HG03469 (cell line): ENCODE measurements at regions not wholly inside any gene's neighbourhood (a gene's known extent, or its start where the extent isn't known, plus 50 kb on each side); places are given as distances from the start of the nearest gene placed in this dataset.

Source experiments
- ATAC-seq: cut with Tn5 transposase; IDR thresholded peaks from one replicate; pipeline ENCODE4 v1.9.1; 2021; ENCODE audit warnings: mild to moderate bottlenecking, moderate library complexity, moderate number of reproducible peaks; ENCODE audit not compliant: unreplicated experiment

DNA sequence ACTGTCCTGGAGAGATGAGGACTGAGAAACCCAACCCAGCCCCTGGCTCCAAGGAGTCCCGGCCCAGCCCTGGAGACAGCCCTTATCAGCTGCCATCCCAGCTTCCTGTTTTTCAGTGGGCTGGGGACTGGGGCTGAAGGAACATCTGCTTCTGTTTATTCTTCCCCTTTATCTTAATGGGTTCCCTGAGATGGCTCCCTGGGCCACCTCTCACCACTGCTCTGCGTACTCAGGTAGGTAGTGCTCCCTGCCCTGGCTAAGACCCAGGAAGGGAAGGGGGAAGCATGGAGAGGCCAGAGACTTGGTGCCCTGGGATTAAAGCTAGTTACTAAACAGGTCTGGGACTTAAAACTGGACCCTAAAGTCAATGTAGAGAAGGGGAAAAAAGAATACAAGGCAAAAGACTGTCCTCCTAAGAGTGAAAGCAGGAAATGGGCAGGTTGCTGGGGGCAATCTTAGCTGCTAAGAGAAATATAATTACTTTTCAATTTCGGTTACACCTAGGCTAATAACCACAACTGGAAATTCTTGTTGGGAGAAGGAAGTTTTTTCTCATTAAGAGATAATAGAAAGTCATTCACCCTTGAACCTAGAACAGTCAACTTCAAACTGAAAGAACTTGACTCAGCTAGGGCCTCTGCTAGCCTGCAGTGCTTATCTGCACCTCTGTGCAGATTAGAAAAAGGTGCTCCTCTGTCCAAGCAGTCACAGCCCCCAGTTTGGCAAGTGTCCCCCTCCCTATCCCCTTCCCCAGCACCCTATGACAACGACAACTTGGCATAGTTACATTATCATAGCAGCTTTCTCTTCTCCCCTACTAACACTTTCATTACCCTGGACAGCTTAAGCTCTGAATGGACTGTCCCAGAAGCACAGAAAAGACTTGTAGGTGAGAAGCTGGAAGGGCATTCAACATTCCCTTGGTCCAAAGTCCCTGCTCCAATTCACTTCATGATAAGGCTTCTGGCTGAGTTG, 65.6 kb upstream of the KDM7A start:
- ATAC-seq: peak; percentile 57

DNA sequence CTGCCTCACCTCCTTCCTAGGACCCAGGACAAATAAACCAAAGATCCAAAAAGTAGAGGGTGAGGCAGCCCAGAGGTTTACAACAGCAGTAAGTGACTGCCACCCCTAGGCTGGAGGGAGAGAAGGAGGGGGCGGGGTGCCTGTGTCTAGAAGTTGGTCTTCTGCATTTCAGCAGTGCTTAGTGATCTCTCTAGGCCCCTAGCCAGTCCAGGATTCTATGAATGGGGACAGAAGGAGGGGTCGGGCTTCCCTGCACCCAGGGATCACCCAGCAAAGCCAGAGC, 62.8 kb upstream of the KDM7A start:
- ATAC-seq: no peak

DNA sequence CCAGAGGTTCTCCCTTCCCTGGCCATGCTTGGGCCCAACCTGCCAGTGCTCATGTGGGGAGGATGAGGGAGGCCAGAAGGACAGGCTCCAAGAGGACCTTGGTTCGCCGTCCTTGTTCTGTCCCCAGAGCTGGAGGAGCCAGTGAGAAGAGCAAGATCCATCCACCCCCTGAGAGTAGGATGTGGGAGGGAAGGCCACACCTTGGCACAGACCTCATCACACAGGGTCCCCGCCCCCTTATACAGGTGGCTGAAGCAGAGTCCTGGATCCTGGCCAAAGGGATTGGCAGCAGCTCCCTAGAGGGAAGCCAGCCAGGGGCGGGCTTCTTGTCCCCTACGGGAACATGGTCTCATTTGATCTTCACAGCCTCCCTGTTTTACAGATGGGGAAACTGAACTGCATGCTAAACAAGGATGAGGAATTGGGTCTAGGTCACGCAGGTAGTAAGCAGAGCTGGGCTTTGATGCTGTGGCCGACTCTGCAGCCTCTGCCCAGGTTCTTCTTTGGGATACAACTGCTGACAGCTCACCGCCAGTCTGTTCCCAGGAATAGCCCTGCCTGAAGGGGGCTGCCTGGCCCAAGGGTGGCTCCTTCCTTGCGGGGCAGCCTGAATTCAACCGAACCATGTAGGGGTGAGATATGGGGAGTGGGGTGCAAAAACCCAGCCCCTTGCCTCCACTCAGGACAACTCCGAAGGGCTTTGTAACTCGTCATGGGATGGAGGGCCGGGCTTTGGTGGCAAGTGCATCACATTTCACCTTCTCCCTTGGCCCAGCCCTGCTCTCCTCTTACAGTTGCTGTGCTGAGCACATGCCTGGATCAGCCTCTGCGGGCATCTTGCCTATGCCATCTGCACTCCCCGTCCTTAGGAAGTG, 62.2 kb upstream of the KDM7A start:
- ATAC-seq: no peak

DNA sequence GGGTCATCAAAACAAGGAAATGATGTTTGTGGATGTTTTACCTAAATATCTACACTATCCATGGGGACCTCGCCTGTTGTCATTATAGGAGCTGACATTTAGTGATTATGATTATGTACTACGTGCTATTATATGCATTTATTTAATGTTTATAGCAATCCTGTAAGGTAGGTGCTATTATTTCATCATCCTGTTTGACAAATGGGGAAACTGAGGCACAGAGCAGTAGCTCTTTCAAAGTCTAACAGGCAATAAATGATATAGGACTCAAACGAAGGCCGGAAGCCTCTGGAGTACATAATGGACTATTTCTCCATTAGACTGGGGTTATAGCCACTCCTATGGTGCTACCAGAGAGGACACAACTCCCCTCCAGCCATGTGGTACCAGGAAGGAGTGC, 60.6 kb upstream of the KDM7A start:
- no peak for ATAC-seq

DNA sequence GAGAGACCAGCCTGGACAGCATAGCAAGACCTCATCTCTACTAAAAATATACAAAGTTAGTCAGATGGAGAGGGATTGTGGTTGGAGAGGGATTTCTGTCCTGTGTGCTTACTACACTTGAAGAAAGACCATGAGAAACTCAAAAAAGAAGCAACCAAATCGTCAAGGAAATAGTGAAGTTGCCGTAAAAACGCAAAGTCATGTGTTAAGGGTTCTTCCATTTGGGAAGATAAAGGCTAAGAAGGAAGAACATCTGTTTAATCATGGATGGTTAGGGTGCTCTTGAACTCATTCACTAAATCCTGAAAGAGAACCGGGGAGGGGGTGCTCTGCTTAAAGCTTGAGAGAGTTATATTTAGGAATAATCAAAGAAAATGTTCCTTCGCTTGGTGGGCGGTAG, 59.8 kb upstream of the KDM7A start:
- ATAC-seq: no peak

DNA sequence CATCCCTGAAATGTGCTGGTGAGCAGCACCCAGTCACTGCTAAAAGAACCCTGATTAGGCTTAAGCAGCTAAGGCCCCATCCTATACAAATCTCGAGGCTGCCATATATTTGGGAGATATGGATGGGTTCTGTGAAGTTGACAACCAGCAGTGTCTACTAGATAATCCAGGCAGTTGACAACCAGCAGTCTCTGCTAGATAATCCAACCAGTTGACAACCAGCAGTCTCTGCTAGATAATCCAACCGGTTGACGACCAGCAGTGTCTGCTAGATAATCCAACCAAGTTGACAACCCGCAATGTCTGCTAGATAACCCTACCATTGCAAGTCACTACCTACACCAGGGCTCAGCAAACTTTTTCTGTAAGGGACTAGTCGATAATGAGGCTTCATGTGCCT, 58.3 kb upstream of the KDM7A start:
- no peak for ATAC-seq

DNA sequence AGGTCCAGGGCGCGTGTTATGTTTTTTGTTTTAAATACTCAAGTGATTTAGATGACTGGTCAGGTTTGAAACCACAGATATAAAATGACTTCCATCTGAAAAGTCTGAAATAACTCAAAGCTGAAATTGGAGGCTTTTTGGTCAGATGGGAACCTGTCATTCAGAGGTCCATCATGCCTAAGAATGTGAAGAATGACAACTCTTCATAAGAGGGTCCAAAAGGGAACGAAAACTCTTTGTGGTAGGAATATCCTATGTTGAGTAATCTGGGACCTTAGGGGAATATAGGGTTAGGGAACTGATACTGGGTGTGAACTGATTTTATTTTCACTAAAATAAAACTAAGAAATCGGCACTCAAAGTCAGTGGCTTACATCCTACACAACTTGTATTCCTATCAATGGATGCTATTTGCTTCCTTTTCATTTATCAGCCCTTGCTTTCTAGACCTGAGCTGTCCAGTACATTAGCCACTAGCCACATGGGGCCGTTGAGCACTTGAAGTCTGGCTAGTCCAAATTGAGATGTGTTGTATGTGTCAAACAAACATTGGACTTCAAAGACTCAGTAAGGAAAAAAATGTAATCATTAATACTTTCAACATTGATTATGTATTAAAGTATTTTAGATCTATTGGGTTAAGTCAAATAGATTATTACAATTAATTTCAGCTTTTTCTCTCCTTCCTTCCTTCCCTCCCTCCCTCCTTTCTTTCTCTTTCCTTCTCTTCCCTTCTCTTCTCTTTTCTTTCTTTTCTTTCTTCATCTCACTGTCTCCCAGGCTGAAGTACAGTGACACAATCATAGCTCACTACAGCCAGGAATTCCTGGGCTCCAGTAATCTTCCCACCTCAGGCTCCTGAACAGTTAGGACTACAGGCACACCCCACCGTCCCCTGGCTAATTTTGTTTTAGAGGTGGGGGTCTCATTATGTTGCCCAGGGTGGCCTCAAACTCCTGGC, 56.5 kb upstream of the KDM7A start:
- ATAC-seq: peak; percentile 31

DNA sequence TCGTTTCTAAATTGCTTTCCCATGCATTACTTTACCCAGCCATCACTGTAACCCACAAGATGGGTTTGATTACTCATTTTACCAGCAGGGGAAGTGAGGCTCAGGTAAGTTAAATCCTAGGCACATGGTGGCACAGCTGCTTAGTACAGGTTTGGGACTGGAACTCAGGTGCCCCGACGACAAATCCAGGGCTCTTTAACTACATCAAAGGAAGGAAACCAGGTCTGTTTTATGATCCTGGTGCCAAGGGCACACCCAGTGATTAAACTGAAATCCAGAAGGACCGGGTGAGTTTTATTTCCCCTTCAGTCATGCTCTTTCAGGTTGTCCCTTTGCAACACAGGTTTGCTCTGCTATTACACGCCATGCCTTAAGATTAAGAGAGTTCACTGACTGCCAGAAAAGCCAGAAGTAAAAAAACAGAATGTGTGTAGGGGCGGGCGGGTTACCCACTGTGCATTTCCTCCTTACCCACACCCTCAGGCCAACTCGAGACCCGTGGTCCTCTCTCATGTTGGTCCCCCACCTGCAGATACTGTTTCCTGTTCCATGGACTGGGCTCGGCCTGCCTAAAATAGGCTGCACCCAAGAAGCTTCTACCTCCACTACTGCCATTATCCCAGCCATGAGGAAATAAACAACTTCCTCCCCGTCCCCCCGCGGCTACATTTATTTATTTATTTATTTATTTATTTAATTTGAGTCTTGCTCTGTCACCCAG, 55.1 kb upstream of the KDM7A start:
- no peak for ATAC-seq

DNA sequence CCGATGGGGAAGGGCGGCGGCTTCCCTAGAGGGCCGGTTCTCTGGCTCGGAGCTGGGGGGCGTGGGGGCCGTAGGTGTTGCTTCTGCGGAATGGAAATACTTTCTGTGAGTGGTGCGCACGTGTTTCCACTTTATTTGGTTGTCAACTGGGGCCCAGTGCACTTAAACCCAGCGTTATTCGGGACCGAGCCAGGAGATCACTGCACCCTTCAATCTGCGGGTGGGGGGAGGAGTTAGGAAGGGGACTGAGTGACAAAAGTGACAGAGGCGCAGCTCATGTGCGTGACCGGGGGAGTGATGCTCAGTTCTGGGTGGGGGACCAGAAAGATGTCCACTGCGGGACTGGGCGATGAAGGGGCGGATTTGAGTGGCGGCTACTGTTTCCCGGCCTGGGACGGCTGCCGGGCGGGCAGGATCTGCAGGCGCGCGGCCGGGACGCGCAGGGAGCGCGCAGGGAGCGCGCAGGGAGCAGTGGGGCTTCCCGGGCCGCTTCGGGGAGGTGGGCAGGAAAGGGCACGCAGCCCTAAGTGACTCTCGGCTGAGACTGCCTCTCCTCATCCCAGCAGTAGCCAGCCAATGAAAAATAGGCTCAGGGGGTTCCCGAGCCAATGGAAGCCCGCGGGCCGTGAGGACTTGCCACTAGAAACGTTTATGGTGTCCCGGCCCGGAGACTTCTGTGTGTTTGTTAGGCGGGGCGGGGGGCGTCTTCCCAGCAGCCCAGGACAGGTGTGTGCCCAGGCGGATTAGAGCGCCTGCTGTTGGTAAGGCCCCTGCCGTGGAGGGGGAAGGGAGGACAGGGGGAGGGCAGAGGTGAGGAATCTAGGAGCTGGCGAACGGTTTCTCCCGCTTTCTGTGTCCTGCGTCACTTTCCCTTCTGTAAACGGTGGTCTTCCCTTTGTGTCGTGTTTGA, 54.3 kb upstream of the KDM7A start:
- ATAC-seq: no peak

DNA sequence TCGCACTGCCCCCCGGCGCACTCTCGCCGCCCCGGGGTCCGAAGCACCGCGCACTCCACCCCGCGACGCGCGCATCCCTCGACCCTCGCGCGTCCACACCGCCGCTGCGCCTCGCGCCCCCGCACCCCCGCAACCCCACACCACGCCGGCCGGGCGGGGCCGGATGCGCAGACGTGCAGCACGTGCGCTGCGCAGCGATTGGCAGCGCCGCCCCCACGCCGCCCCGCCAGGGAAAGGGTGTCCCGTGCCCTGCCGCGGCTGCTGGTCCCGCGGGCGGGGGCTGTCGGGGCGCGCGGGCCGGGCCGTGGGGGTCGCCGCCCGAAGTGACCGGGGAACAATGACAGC, 53.7 kb upstream of the KDM7A start:
- ATAC-seq: no peak

DNA sequence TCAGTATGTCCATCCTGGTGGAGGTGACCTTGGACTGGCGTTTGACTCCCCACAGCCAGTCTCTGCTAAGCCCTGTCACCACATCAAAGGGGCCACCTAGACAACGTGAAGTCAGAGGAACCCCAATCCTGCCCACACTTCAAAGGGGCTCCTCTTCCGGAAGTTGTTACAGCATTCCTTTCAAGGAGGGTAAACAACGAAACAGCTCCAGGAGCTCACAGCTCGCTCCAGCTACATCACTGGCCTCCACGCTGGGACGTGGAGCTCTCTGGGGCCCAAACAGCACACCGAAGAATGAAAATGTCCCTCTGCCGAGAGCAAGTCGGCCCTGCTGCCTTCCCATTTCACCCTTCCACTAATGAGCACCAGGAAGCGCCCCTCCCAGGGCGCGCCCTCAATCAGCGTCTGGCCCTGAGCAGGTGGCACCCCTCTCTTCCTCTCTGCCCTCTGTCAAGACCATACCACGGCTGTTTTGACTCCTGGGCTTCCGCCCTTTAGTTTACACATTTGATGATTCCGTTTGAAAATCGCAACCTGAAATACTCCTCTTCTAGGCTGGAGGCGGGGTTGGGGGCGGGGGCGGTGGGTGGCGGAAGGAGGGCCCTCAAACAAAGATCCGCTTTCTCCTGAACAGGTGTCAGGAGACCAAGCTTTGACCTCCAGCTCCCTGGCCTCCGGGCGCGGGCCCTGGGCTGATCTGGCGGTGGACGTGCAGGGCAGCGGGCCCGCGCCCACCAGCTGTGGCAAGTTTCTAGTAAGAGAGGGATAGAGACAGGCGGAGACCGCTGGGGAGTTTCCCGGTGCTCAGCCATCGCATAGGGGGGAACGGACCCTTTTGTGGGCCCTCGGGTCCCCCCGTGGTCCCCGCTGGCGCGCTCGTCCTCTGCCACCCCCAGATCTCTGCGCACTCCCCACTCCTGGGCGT, 53.1 kb upstream of the KDM7A start:
- ATAC-seq: no peak

DNA sequence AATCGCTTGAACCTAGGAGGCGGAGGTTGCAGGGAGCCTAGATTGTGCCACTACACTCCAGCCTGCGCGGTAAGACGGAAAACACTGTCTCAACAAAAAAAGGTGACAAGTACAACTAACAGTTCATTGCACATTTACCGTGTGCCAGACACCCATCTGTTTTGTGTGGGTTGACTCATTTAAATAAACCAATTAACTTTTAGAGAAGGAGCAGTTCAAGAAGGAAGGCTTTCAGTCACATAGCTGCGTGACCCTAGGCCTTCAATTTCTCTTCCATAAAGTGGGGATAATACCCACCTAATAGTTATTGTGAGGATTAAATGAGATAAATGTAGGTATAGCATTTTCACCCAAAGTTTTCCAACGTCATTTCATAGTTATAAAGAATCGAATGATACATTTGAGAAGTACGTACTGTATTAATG, 52.3 kb upstream of the KDM7A start:
- ATAC-seq: no peak
